ENCODE measurements at regions not wholly inside any gene's neighbourhood (a gene's known extent, or its start where the extent isn't known, plus 50 kb on each side); places are given as distances from the start of the nearest gene placed in this dataset.
"Not testable (repeated sequence)": the region's sequence is repeated elsewhere in the genome, so short reads cannot be mapped to it uniquely, and the experiment has no call there.

DNA sequence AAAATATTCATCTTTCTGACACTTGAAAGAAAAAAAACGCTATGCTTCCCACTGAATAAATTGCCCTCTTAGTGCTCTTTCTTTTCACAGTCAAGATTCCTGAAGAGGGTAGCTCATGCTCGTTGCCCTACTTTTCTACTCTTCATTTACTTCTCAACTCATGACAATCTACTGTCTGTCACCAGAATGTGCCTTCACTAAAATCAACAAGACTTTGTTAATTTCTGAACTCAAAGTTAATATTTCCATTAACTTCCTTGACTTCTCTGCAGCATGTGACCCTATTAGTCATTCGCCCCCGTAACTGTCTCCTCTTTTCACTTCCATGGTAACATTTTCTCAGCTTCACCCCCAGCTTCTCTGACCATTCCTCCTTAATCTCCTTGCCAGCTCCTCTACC, 98.9 kb upstream of the MAPRE2 start:
- ATAC-seq: no peak

DNA sequence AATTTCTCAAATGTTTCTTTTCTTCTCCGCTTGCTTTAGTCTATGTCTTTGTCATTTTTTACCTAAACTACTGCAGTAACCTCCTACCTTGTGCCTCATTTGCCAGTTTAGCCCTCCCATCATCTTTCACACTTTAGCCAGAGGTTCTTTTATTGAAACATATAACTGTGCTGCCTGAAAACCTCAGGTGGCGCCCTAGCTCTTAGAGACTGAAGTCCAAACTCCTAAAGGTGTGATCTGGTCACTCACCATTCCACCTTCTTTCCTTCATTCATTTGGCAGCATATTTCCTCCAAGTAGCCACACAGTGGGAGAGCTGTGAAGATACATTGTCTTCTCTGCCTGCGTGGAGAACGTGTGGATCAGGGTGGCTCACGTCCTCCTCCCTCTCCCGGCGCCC, 98.2 kb upstream of the MAPRE2 start:
- ATAC-seq: no peak

DNA sequence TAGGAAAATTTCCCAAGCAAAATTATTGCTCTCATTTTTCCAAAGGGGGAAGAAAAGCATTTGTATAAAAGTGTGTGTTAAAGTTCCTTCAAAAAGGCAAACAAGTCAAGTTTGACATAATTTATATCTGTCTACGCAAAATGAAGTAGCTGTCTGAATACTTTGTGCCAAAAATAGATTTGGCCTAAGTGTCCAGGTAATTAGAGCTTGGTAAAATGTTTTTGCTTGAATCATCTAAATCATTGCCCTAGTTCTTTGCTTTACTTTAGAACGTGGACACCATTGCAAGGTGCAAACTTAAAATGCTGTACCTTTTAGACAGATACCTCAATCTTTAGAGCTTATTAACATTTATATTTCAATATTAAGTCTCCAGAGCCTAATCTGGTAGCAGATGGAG, 97.6 kb upstream of the MAPRE2 start:
- no peak for ATAC-seq

DNA sequence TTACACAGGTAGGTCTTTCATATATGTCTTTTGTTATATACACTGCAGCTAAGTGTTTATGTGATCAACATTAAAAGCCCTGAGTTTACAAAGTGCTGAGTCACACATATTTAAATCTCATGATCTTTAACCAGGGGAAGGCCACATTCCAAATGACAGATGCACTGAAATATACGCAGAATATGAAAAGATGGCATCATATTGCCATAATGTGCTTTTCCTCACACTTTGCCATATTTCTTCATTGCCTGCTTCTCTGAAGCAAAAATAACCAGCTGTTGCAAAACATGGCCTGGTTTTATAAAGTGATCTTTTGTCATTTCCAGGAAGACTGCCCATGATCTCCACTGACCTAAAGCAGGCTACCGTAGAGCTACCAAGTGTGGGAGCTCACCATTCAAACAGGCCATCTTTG, 93.5 kb upstream of the MAPRE2 start:
- ATAC-seq: no peak

DNA sequence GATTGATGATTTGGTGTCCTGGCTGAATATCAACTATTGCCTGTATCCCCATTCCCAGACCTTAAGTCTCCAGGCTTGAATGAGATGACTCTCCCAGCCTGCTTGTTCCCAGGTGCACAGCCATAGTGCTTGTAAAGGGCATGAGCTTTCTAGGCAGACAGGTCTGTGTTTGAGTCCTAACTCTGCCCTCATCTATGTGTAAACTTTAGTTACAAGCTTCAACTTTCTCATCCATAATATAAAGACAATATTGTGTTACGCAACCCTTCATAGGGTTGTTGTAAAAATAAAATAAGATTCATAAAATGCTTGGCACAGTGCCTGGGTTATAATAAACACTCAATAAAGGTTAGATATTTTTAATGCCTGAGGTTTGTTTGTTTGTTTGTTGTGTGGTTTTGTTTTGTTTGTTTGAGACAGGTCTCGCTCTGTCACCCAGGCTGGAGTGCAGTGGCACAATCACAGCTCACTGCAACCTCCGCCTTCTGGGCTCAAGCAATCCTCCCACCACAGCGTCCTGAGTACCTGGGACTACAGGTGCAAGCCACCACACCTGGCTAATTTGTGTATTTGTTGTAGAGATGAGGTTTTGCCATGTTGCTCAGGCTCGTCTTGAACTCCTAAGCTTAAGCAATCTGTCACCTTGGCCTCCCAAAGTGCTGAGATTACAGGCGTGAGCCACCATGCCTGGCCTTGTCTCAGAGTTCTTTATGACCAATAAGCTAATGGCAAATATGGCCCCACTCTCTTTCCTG, 89.4 kb upstream of the MAPRE2 start:
- no peak for ATAC-seq

DNA sequence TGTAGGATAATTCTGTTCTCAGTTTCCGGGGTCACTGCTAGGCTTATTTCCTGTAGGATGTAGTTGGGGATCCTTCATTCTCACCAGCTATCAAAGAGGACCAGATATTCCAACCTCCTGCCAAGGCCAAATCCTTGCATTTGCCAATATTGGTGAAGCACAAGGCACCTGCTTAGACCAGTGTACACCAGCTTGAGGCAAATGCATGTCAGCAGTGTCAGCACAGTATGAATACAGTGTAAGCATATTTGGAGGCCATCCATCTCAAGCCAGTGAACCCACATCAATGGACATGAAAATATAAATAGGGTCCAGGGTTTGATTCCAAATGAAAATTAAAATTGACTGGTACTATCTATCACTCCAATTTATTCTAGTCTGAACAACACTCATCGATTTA, 88.0 kb upstream of the MAPRE2 start:
- ATAC-seq: no peak

DNA sequence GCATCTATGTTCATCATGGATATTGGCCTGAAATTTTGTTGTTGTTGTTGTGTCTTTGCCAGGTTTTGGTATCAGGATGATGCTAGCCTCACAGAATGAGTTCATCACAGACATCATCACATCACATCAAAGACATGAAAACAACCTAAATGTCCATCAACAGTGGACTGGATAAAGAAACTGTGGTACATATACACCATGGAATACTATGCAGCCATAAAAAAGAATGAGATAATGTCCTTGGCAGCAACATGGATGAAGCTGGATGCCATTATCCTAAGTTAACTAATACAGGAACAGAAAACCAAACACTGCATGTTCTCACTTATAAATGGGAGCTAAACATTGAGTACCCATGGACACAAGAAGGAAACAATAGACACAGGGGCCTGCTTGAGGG, 85.7 kb upstream of the MAPRE2 start:
- not testable (repeated sequence) for ATAC-seq

DNA sequence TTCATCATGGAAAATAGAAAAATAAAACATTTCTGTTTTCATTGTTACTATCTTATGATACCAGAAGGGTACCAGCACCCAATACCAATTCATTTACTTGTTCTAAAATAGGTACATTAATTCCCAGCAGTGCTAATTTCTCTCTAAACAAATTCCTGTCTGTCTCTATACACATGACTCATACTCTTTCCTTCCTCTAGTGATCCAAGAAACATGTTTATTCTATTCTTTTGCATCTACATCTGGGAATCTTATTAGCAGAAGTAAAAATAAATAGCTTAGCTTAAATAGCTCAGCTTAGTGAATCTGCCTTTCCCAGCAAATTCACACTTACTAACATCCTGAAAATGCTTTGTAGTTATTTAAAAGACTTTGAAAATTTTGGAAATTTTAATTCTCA, 84.5 kb upstream of the MAPRE2 start:
- no peak for ATAC-seq

DNA sequence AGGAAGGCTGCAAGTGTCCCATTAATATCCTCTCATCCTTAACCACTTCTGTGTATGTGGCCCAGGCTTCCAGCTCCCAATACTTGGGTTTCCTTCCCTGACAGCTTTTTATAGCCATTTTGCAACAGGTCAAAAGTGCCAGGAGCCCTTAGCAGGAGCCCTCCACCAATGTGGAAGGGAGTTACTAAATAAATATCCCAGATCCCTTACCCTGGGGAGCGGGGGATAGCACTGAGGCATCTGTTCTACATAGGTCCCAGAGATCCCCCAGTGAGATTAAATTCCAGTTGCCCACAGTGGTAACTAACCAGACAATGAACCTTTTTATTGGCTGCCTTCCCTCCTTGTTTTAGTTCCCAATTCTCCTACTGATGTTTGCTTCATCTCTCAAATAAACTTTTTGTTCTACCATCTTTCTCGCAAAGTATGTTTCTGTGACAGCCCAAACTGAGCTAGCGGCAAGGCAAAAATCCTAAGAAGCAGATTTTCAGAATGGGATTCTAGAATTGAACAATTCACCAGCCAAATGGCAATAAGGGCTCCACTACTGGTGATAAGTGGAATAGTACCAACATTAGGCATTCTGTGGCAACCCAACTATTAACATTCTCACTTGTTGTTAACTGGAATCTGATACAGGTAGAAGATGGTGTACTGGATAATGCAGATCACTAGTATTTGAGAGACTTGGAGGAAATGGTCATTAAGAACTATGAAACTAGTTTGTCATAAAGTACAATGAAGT, 83.9 kb upstream of the MAPRE2 start:
- ATAC-seq: no peak

DNA sequence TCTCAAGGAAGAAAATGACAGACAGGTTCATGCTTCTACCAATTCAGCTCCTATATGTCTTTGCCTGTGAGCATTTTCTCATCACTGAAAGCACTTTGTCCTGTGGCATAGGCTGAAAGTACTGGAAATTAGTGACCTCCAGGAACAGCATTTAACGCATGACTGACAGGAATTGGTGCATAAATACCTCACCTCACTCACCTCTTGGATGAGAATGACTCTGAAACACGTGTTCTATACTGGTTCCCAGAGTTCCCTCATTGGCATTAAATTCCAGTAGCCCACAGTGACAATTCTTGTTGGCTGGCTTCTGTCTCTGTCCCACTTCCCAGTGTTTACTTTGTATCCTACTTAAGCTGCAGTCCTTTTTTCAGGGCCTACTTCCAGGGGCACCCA, 83.4 kb upstream of the MAPRE2 start:
- no peak for ATAC-seq

DNA sequence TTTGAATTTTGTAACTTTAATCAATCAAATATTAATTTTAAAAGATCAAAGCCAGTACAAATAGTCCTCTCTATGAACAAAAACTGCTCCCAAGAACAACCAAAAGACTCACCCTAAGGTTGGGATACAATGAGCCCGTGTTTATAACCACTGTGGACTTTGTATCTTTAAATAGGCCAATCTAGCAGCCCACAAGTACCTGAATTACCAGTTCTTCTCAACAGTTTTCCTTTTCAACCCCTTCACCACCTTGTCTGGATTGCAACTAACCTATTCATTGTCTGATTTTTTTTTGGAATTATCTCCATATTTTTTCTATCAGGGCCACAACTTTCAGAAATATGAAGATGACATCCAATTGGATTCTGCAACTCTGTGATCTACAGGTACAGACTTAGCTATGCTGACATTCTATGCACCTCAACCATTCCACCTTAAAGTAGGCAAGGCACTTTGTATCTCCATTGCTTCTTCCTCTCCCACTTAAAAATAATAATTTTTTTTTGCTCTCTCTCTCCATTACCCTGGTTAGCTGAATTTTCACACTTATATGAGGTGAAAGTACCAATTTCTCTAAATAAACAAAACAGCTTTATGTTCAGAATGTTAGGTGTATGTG, 81.9 kb upstream of the MAPRE2 start:
- ATAC-seq: no peak

DNA sequence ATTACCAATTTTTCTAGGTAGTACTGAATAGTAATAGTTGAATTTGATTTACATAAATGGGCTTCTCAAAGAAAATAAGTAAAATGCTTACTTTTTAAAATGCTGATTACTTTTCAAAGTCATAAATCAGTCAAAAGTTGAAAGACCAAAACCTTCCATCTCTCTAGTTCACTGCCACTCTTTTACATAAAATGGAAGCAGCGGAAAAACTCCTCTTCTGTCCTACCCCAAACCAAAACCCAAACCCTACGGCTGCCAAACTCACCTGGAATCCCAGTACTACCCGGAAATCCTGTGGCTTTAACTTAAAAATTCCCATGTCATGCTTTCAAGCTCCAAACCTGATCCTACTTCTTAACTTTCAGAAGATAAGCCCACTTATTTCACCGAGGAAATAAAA, 81.2 kb upstream of the MAPRE2 start:
- no peak for ATAC-seq

DNA sequence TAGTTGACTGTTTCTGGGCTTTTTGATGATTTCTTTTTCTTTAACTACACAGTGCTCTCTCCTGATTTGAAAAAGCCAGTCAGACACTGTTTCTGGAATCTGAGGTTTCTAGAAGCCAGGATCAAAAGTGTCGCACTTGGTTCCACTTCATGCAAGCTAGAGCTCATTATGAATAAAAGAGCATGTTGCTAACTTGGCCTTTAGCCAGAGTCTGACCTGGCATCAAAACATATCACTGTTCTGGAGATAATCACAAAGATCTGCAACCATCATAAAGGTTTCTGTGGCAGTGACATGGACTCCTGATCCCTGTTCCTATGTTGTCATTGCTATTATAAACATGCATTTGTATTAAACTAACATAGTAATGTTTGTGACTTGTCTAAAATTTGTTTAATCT, 76.1 kb upstream of the MAPRE2 start:
- no peak for ATAC-seq

DNA sequence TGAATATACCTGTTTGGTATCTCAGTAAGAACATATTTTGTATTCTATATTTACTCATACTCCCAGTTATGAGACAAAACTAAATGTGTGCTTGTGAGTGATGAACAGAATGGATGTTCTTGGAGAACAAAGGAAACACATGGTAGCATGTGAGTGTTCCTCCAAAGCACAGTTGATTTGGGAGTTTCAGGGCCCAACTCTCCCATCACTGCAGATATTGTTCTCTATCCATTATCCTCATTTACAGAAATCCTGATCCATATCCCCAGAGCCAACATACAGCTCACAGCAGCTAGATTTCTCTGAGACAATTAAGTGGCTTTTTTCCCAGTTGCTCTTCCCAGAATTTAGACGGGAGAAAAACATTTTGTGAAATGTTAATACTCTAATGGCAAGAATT, 75.6 kb upstream of the MAPRE2 start:
- ATAC-seq: no peak

DNA sequence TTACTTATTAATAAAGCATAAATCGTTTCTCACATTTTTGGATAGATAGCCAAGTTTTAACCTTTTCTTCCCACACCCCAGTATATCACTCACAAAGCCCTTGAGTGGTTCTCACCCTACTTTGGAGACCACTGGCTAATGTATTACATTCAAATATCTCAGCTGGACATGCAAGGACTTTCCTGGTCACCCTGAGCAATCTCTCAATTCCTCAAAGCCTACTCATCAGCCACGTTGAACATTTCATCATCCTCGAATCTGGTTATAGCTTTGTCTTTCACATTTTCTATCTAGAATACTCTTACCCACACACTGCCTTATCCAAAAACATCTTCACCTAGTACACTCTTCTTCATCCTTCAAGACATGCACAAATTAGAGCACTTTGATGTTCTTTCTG, 71.1 kb upstream of the MAPRE2 start:
- ATAC-seq: no peak

DNA sequence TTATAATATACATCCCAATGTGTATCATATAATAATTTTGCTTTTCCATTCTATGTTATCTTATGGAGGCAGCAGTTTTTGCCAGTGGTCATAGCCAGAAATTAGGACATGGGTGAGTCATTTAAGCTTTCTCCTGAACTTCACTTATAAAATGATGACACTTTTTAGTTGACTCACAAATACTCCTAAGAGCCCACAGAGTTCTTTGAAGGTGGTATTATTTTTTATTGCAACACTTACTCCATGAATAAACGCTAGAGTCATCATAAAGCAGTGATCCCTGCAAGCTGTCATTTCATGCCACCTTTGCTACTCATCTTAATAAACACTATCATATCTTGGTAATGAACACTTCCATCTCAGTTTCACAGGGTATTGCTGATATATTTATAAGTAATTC, 69.9 kb upstream of the MAPRE2 start:
- ATAC-seq: no peak

DNA sequence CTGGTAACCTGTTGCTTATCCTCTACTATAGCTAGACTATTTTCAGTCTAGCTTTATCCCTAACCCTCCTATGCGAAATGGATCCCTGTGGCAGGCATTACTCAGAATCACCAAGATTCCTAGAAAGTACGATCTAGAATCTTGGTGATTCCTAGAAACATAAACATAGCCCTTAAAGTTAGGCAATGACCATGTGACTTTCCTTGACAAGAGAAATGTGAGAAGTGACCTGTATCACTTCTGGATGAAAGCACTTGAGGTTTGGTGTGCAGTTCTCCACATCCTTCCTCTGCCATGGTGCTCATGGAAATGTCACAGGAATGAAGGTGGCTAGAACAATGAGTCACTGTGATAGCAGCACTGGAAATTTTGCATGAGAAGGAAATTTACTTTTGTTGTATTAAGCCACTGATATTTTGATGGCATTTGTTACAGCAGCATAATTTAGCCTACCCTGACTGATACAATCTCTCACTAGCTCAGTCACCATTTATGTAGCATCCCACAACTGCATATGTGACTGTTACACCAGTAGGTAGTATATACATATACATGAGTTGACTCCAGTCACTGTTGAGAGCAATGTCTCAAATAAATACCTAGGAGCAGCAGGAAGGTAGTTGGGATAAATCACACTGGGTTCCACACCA, 68.3 kb upstream of the MAPRE2 start:
- no peak for ATAC-seq

DNA sequence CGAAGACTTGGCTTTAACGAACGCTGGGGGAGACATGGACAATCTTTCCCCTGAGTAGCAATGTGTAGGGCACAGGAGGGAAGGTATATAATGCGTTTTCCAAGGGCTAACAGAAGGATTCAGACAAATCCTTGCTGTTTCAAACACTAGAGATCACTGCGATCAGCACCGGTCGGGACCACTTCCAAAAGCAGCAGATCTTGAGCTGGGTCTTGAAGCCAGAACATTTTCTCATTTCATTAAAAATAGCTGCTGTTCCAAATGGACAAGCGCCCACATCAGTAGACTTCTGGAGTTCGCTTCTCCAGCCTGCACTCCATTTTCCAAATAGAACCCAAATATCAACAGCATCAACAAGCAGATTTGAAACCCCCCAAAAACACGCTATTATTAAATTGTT, 65.1 kb upstream of the MAPRE2 start:
- no peak for ATAC-seq

DNA sequence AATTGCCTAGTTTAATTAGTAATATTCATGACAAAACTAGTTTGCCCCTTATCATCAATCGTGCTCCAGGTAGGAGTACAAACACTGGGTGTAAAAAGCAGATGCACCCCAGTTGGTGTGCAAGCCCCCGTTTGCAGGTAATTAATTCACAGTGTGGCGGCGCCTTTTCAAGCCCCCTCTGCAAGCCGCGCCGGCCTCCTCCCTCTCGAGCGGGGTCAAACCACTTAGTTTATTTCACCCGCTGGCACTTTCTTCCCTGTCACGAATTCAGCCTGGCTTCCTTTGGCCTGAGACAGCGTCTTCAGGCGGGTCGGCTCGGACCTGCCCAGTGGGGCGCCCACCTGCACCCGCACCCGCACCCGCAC, 64.7 kb upstream of the MAPRE2 start:
- ATAC-seq: no peak

DNA sequence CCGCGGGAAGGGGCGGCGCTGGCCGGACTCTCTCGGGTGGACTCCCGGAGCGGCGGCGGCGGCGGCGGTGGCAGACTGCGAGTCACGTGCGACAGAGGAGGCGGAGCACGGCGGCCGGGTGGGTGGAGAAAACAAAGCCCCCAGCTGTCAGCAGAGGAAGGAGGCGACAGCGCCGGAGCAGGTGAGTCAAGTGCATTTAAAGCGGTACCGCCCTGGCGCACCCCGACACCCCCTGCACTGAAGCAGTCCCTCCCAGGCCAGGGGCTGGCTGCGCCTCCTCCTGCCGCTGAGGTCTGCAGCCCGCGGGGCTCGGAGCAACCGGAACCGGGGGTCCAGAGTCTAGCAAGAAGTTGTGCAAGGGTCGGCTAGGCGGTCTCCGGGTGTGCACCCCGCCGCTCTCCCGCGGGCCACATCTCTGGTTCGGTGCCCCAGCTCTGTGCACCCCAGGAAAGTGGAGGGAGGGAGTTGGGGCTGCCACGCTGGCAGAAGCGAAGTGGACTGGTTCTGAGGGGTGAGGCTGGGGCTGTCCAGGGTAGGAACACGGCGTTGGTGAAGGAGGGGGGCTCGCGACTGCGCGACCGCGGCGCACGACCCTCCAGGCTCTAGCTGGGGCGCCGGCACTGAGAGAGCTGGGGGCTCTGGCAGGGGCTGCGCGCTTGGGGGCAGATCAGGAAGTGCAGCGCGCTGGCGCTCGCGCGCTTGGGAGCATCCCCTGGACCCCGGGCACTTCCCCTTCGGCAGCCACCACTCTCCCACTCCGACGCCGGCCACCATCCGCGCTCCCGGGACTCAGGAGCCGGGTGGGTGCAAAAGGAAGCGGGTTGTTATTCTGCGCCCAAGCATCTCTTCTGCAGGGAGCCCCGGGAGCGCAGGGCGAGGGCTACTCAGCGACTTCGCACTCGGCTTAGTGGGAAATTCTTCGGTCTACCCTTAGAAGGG, 64.0 kb upstream of the MAPRE2 start:
- peak; percentile 63 for ATAC-seq

DNA sequence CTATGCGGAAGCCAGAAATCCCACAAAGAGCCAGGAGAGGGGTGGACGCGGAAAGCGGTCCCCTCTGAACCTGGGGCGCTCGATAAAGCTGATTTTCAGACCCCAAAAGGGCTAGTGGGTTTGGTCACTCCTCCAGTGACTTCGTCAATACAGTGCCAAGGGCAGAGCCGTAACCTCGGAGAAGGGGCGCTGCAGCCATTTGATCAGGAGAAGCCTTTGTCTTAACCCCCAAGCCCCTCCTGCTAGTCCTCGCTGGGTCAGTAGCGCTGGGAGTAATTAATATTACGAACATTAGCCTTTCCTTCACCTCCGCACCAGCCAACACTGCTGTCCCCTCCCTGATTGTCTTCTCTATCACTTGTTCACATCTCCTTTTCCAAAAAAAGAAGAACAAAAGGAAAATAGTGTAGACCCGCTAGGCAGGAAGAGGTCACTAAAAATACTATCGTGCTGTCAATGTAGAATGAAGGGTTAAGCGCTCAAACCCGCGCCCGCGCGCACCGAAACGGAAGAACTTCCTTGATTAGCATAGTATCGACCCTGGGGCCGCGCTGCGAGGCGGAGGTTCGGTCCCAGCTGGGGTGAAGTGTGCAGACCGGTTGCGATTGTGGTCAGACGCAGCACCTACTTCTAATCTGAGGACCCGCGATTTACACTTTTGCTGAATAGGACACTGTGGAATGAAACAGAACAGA, 63.2 kb upstream of the MAPRE2 start:
- ATAC-seq: peak; percentile 39

DNA sequence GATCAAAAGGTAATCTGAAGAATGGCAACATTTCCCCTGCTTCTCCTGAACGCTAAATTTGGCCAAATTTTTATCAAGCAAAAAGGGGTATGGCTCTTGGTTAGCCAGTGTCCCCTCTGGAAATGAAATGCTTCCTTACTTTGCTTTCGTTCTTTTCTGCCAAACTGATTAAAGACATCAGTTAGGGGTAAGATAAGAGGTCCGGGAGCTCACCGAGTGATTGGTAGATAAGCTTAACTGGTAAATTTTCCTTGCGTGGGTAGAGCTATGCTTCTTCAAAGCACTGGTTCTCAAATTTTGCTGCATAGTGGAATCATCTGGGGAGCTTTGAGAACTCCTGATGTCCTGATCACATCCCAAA, 62.7 kb upstream of the MAPRE2 start:
- no peak for ATAC-seq

Measured in esophagus mucosa (tissue), 1 donor.